ENCODE measurements at regions not wholly inside any gene's neighbourhood (a gene's known extent, or its start where the extent isn't known, plus 50 kb on each side); places are given as distances from the start of the nearest gene placed in this dataset.
"Not testable (repeated sequence)": the region's sequence is repeated elsewhere in the genome, so short reads cannot be mapped to it uniquely, and the experiment has no call there.

GRCh38 chr5:152106571-152106970, 181.9 kb upstream of the GLRA1 start:
- intact Hi-C loops (cut with DNase I), result no loop called here
- TF ChIP-seq, protein P1, sequence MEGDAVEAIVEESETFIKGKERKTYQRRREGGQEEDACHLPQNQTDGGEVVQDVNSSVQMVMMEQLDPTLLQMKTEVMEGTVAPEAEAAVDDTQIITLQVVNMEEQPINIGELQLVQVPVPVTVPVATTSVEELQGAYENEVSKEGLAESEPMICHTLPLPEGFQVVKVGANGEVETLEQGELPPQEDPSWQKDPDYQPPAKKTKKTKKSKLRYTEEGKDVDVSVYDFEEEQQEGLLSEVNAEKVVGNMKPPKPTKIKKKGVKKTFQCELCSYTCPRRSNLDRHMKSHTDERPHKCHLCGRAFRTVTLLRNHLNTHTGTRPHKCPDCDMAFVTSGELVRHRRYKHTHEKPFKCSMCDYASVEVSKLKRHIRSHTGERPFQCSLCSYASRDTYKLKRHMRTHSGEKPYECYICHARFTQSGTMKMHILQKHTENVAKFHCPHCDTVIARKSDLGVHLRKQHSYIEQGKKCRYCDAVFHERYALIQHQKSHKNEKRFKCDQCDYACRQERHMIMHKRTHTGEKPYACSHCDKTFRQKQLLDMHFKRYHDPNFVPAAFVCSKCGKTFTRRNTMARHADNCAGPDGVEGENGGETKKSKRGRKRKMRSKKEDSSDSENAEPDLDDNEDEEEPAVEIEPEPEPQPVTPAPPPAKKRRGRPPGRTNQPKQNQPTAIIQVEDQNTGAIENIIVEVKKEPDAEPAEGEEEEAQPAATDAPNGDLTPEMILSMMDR (IDR thresholded peaks at IDR 0.05), result no peak
- no peak for DNase-seq (ENCODE audit: low spot score in 2 of 2)
- H3K4me1 ChIP-seq, result no peaks in the 10 kb centered on the region
- no peaks in the 10 kb centered on the region for H3K9me3 ChIP-seq
- H3K4me3 ChIP-seq, result no peak overlapping the region
- no peaks in the 10 kb centered on the region for H3K36me3 ChIP-seq
- H3K27ac ChIP-seq, result no peak overlapping the region
- no peaks in the 10 kb centered on the region for H3K27me3 ChIP-seq

DNA sequence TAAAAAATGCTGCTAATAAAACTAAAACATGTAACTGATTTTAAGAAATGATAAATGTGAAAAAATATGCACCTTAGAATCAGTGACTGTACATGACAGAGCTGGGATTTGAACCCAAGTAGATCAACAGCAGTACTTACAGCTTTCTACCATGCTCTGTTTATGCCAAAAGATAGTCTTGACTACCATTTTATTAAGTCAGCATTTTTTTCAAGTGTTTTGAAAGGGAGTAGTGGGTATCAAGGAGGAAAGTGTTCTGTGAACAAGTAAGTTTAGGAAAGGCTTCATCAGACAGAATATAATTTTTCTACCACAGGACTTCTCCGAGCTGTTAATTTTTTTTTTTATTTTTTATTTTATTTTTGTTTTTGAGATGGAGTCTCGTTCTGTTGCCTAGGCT, 180.4 kb upstream of the GLRA1 start:
- Histone ChIP-seq H3K4me1 (no peaks in the 10 kb centered on the region), H3K36me3 (no peaks in the 10 kb centered on the region), H3K9me3 (no peaks in the 10 kb centered on the region), H3K27ac (no peak overlapping the region), H3K4me3 (no peak overlapping the region), H3K27me3 (no peaks in the 10 kb centered on the region)
- intact Hi-C loops (cut with DNase I), result no loop called here
- DNase-seq (ENCODE audit: low spot score in 2 of 2), result no peak
- TF ChIP-seq, protein P1 (IDR thresholded peaks at IDR 0.05), result no peak

- H3K4me1 ChIP-seq, result no peaks in the 10 kb centered on the region
- TF ChIP-seq, protein P1 (IDR thresholded peaks at IDR 0.05), result no peak
- intact Hi-C loops (cut with DNase I), result no loop called here
- H3K27ac ChIP-seq, result no peak overlapping the region
- H3K36me3 ChIP-seq, result no peaks in the 10 kb centered on the region
- no peak overlapping the region for H3K4me3 ChIP-seq
- H3K27me3 ChIP-seq, result no peaks in the 10 kb centered on the region
- H3K9me3 ChIP-seq, result no peaks in the 10 kb centered on the region
- DNase-seq (ENCODE audit: low spot score in 2 of 2), result no peak
Observed at GRCh38 chr5:152104211-152104610, 179.6 kb upstream of the GLRA1 start.

DNA sequence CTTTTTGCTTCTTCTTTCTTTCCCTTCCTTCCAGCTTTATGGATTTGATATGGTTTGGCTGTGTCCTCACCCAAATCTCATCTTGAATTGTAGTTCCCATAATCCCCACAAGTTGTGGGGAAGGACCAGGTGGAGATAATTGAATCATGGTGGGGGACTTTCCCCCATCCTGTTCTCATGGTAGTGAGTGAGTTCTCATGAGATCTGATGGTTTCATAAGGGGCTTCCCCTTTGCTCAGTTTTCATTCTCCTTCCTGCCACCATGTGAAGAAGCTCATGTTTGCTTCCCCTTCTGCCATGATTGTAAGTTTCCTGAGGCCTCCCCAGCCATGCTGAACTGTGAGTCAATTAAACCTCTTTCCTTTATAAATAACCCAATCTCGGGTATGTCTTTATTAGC, 178.3 kb upstream of the GLRA1 start:
- H3K27me3 ChIP-seq; H3K36me3 ChIP-seq; intact Hi-C loops (cut with DNase I); H3K9me3 ChIP-seq; H3K4me3 ChIP-seq; DNase-seq (ENCODE audit: low spot score in 2 of 2); H3K4me1 ChIP-seq; H3K27ac ChIP-seq: not testable (repeated sequence)

DNA sequence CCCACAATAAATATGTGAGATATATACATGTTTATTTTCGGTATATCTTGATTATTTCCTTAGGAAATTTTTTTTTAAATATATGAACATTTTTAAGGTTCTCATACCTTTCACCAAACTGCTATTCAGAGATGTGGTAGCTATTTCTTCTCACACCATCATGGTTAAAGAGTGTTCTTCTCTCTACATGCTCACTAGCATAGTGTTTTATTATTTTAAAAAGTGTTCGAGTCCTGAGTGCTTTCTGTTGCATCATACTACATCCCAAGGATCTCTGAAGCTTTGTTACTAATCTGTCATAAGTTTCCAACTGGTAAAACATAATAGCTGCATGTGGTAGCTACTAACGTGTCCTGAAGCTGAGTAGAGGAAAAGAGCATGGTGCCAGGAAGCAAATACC, 177.4 kb upstream of the GLRA1 start:
- H3K27me3 ChIP-seq, result no peaks in the 10 kb centered on the region
- H3K4me1 ChIP-seq, result no peaks in the 10 kb centered on the region
- H3K27ac ChIP-seq, result no peak overlapping the region
- TF ChIP-seq, protein P1 (IDR thresholded peaks at IDR 0.05), result no peak
- no peaks in the 10 kb centered on the region for H3K36me3 ChIP-seq
- no peak overlapping the region for H3K4me3 ChIP-seq
- DNase-seq (ENCODE audit: low spot score in 2 of 2), result no peak
- intact Hi-C loops (cut with DNase I), result no loop called here
- H3K9me3 ChIP-seq, result no peaks in the 10 kb centered on the region

DNA sequence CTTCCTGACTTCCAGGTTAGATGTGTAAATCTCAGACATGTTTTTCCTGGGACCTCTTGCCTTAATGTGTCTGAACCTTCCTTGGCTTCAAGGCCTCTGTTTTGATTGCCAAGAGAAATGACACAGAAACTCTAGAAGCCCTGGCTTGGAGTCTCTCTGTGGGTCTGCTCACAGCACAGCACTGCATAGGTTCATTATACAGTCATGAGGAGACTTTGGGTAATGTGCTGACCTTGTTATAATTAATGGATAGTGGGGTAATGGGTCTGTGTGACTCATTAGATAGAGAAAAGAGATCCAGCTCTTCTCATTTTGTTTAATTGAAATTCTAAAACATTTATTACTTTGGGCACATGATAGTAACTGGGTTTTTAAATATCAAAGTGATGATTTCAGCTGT, 175.8 kb upstream of the GLRA1 start:
- TF ChIP-seq, protein P1 (IDR thresholded peaks at IDR 0.05), result no peak
- Histone ChIP-seq H3K27me3 (no peaks in the 10 kb centered on the region), H3K4me1 (no peaks in the 10 kb centered on the region), H3K4me3 (no peak overlapping the region), H3K27ac (no peak overlapping the region), H3K36me3 (no peaks in the 10 kb centered on the region), H3K9me3 (no peaks in the 10 kb centered on the region)
- DNase-seq (ENCODE audit: low spot score in 2 of 2), result no peak
- intact Hi-C loops (cut with DNase I), result no loop called here
